ENCODE measurements at regions not wholly inside any gene's neighbourhood (a gene's known extent, or its start where the extent isn't known, plus 50 kb on each side); places are given as distances from the start of the nearest gene placed in this dataset.
A peak's percentile ranks its signal among the peaks of the same experiment; 100 is the strongest.

- H3K9ac ChIP-seq (ENCODE audit: low read length) = no peak overlapping the region
- ChIA-PET POLR2A (ENCODE audit: unreplicated experiment) (no interaction called here), CTCF (no interaction called here)
- H3K36me3 ChIP-seq (ENCODE audit: low read depth, low read length) = no peaks in the 10 kb centered on the region
- H4K20me1 ChIP-seq (ENCODE audit: low read length) = no peaks in the 10 kb centered on the region
- TF ChIP-seq CTCF (conservative IDR thresholded peaks at IDR 0.05; ENCODE audit: low read depth, low read length) (no peak), EZH2 (IDR thresholded peaks at IDR 0.05; ENCODE audit: low read length, unreplicated experiment) (no peak), EZH2phosphoT487 (IDR thresholded peaks at IDR 0.05; ENCODE audit: borderline replicate concordance, low read length) (no peak)
- no peak overlapping the region for H3K4me2 ChIP-seq (ENCODE audit: low read length)
- no peak overlapping the region for H2AFZ ChIP-seq (ENCODE audit: low read length)
- H3F3A ChIP-seq (ENCODE audit: low read length, unreplicated experiment) = no peaks in the 10 kb centered on the region
- no peaks in the 10 kb centered on the region for H3K9me2 ChIP-seq (replicated peaks; ENCODE audit: low read length)
- no TSS peak for BruUV-seq (replicated peaks)
- H3K27ac ChIP-seq (ENCODE audit: low read length) = no peak overlapping the region
- no peaks in the 10 kb centered on the region for H3K4me1 ChIP-seq (ENCODE audit: insufficient read depth, low read length)
- no peaks in the 10 kb centered on the region for H3K79me2 ChIP-seq (ENCODE audit: low read length)
- H3K27me3 ChIP-seq (ENCODE audit: low read length) = no peaks in the 10 kb centered on the region; the same call in 1 of the 2 replicates
- no peaks in the 10 kb centered on the region for H3K9me3 ChIP-seq (ENCODE audit: low read length)
- no peak overlapping the region for H3K4me3 ChIP-seq (ENCODE audit: low read length)
- no peak for DNase-seq
- intact Hi-C loops (cut with micrococcal nuclease) = no loop called here
- ATAC-seq = no peak
Observed at GRCh38 chr10:107356396-107356795, 191.9 kb upstream of the SORCS1 start.

GRCh38 chr10:107342711-107343110 lies 178.2 kb upstream of the SORCS1 start:
- no peak overlapping the region for H3K4me2 ChIP-seq (ENCODE audit: low read length)
- TF ChIP-seq EZH2phosphoT487 (IDR thresholded peaks at IDR 0.05; ENCODE audit: borderline replicate concordance, low read length) (no peak), EZH2 (IDR thresholded peaks at IDR 0.05; ENCODE audit: low read length, unreplicated experiment) (no peak), CTCF (conservative IDR thresholded peaks at IDR 0.05; ENCODE audit: low read depth, low read length) (no peak)
- POLR2A ChIA-PET (ENCODE audit: unreplicated experiment) = no interaction called here
- ATAC-seq = no peak
- no peaks in the 10 kb centered on the region for H3K9me2 ChIP-seq (replicated peaks; ENCODE audit: low read length)
- H3F3A ChIP-seq (ENCODE audit: low read length, unreplicated experiment) = no peaks in the 10 kb centered on the region
- no peak for DNase-seq
- H3K36me3 ChIP-seq (ENCODE audit: low read depth, low read length) = no peaks in the 10 kb centered on the region
- intact Hi-C loops (cut with micrococcal nuclease) = no loop called here
- H3K4me3 ChIP-seq (ENCODE audit: low read length) = no peak overlapping the region
- CTCF ChIA-PET = no interaction called here
- H3K27ac ChIP-seq (ENCODE audit: low read length) = no peak overlapping the region
- no peaks in the 10 kb centered on the region for H3K79me2 ChIP-seq (ENCODE audit: low read length)
- H3K4me1 ChIP-seq (ENCODE audit: insufficient read depth, low read length) = no peaks in the 10 kb centered on the region
- BruUV-seq (replicated peaks) = no TSS peak
- no peaks in the 10 kb centered on the region for H4K20me1 ChIP-seq (ENCODE audit: low read length)
- no peaks in the 10 kb centered on the region for H3K9me3 ChIP-seq (ENCODE audit: low read length)
- H2AFZ ChIP-seq (ENCODE audit: low read length) = no peak overlapping the region
- no peaks in the 10 kb centered on the region for H3K27me3 ChIP-seq (ENCODE audit: low read length)
- no peak overlapping the region for H3K9ac ChIP-seq (ENCODE audit: low read length)

GRCh38 chr10:107341281-107341680 lies 176.8 kb upstream of the SORCS1 start:
- H3K4me1 ChIP-seq (ENCODE audit: insufficient read depth, low read length) = no peaks in the 10 kb centered on the region
- H3K9ac ChIP-seq (ENCODE audit: low read length) = no peak overlapping the region
- H3K9me3 ChIP-seq (ENCODE audit: low read length) = no peaks in the 10 kb centered on the region
- H2AFZ ChIP-seq (ENCODE audit: low read length) = no peak overlapping the region
- no peaks in the 10 kb centered on the region for H3F3A ChIP-seq (ENCODE audit: low read length, unreplicated experiment)
- no peak for TF ChIP-seq CTCF (conservative IDR thresholded peaks at IDR 0.05; ENCODE audit: low read depth, low read length)
- TF ChIP-seq EZH2phosphoT487 (IDR thresholded peaks at IDR 0.05; ENCODE audit: borderline replicate concordance, low read length) = no peak
- no peak for TF ChIP-seq EZH2 (IDR thresholded peaks at IDR 0.05; ENCODE audit: low read length, unreplicated experiment)
- no TSS peak for BruUV-seq (replicated peaks)
- H3K4me3 ChIP-seq (ENCODE audit: low read length) = no peak overlapping the region
- DNase-seq (peak; percentile 17), ATAC-seq (no peak)
- H3K27me3 ChIP-seq (ENCODE audit: low read length) = no peaks in the 10 kb centered on the region
- no peaks in the 10 kb centered on the region for H3K36me3 ChIP-seq (ENCODE audit: low read depth, low read length)
- POLR2A ChIA-PET (ENCODE audit: unreplicated experiment) = no interaction called here
- intact Hi-C loops (cut with micrococcal nuclease) = no loop called here
- no peak overlapping the region for H3K4me2 ChIP-seq (ENCODE audit: low read length)
- H3K9me2 ChIP-seq (replicated peaks; ENCODE audit: low read length) = no peaks in the 10 kb centered on the region
- H3K27ac ChIP-seq (ENCODE audit: low read length) = no peak overlapping the region
- CTCF ChIA-PET = no interaction called here
- H4K20me1 ChIP-seq (ENCODE audit: low read length) = no peaks in the 10 kb centered on the region
- H3K79me2 ChIP-seq (ENCODE audit: low read length) = no peaks in the 10 kb centered on the region
